Large intestine (tissue), 3 donors: ENCODE measurements at regions not wholly inside any gene's neighbourhood (a gene's known extent, or its start where the extent isn't known, plus 50 kb on each side); places are given as distances from the start of the nearest gene placed in this dataset.
"Not testable (repeated sequence)": the region's sequence is repeated elsewhere in the genome, so short reads cannot be mapped to it uniquely, and the experiment has no call there.

Experiments
- DNase-seq, 2 donors: peaks; one replicate each; pipeline versions ENCODE4 v3.0.0 to v3.0.0-alpha.2; 2013
- H3K27ac ChIP-seq: one replicate; pipeline ENCODE4 v1.5.1; 2013; ENCODE audit warnings: low read length
- H3K27me3 ChIP-seq: 2 replicates; pipeline ENCODE4 v1.6.1; 2013; ENCODE audit warnings: low read length; ENCODE audit not compliant: control insufficient read depth, insufficient read depth
- H3K36me3 ChIP-seq: 2 replicates; pipeline ENCODE4 v1.6.1; 2013; ENCODE audit warnings: low read length; ENCODE audit not compliant: control insufficient read depth, insufficient read depth
- H3K4me1 ChIP-seq: one replicate; pipeline ENCODE4 v1.6.1; 2013; ENCODE audit warnings: low read length; ENCODE audit not compliant: control insufficient read depth, insufficient read depth
- H3K4me3 ChIP-seq: one replicate; pipeline ENCODE4 v1.5.1; 2013; ENCODE audit warnings: low read length
- H3K9me3 ChIP-seq: one replicate; pipeline ENCODE4 v1.6.1; 2013; ENCODE audit warnings: mild to moderate bottlenecking, low read depth, low read length, moderate library complexity; ENCODE audit not compliant: control insufficient read depth
- WGBS: methylation state at CpG from one replicate; pipeline ENCODE4 v1.1.5; 2013; ENCODE audit warnings: low lambda C conversion rate; ENCODE audit not compliant: insufficient coverage; 5-methylcytosine and 5-hydroxymethylcytosine counted together

- H3K4me3 ChIP-seq = not testable (repeated sequence)
Measured at GRCh38 chr5:30428866-30429407, 764.5 kb upstream of the CDH6 start.

GRCh38 chr5:30414078-30414477 lies 779.4 kb upstream of the CDH6 start:
- Histone ChIP-seq H3K27ac (no peak overlapping the region), H3K36me3 (no peaks in the 10 kb centered on the region), H3K27me3 (no peaks in the 10 kb centered on the region), H3K4me1 (no peaks in the 10 kb centered on the region), H3K4me3 (no peak overlapping the region), H3K9me3 (no peaks in the 10 kb centered on the region)
- DNase-seq = no peak
- WGBS = 100% methylated on average over 1 of the region's 2 CpGs

More at GRCh38 chr5:30428866-30429407, 764.5 kb upstream of the CDH6 start:
- not testable (repeated sequence) for H3K27ac ChIP-seq, H3K36me3 ChIP-seq, H3K27me3 ChIP-seq, H3K9me3 ChIP-seq, DNase-seq, H3K4me1 ChIP-seq
- WGBS = no CpG with 5 or more reads among the region's 20 CpGs

GRCh38 chr5:30413540-30413939 lies 779.9 kb upstream of the CDH6 start:
- Histone ChIP-seq H3K27me3 (no peaks in the 10 kb centered on the region), H3K4me3 (no peak overlapping the region), H3K4me1 (no peaks in the 10 kb centered on the region), H3K27ac (no peak overlapping the region), H3K36me3 (no peaks in the 10 kb centered on the region), H3K9me3 (no peaks in the 10 kb centered on the region)
- WGBS = 25% methylated on average over 2 of the region's 2 CpGs
- no peak for DNase-seq

GRCh38 chr5:30405821-30406220 lies 787.7 kb upstream of the CDH6 start:
- Histone ChIP-seq H3K4me3 (no peak overlapping the region), H3K4me1 (no peaks in the 10 kb centered on the region), H3K9me3 (no peaks in the 10 kb centered on the region), H3K36me3 (no peaks in the 10 kb centered on the region), H3K27me3 (no peaks in the 10 kb centered on the region), H3K27ac (no peak overlapping the region)
- WGBS = no CpG with 5 or more reads among the region's 2 CpGs
- no peak for DNase-seq

GRCh38 chr5:30401479-30402058 lies 791.9 kb upstream of the CDH6 start:
- Histone ChIP-seq H3K27ac (no peak overlapping the region), H3K4me1 (no peaks in the 10 kb centered on the region), H3K9me3 (no peaks in the 10 kb centered on the region), H3K36me3 (no peaks in the 10 kb centered on the region), H3K4me3 (no peak overlapping the region), H3K27me3 (no peaks in the 10 kb centered on the region)
- no CpG with 5 or more reads among the region's 3 CpGs for WGBS
- peak; percentile 5 to 12 for DNase-seq

- no peak for DNase-seq
- Histone ChIP-seq H3K9me3 (no peaks in the 10 kb centered on the region), H3K4me1 (no peaks in the 10 kb centered on the region), H3K27me3 (no peaks in the 10 kb centered on the region), H3K36me3 (no peaks in the 10 kb centered on the region), H3K4me3 (no peak overlapping the region), H3K27ac (no peak overlapping the region)
Measured at GRCh38 chr5:30398423-30398822, 795.1 kb upstream of the CDH6 start.

- Histone ChIP-seq H3K9me3 (no peaks in the 10 kb centered on the region), H3K27ac (no peak overlapping the region), H3K4me1 (no peaks in the 10 kb centered on the region), H3K27me3 (no peaks in the 10 kb centered on the region), H3K36me3 (no peaks in the 10 kb centered on the region), H3K4me3 (no peak overlapping the region)
- DNase-seq = no peak
- WGBS = no CpG with 5 or more reads among the region's 5 CpGs
Measured at GRCh38 chr5:30392897-30393296, 800.6 kb upstream of the CDH6 start.

- Histone ChIP-seq H3K27ac (no peak overlapping the region), H3K36me3 (no peaks in the 10 kb centered on the region), H3K4me1 (no peaks in the 10 kb centered on the region), H3K27me3 (no peaks in the 10 kb centered on the region), H3K9me3 (no peaks in the 10 kb centered on the region), H3K4me3 (no peak overlapping the region)
- no peak for DNase-seq
- 0% methylated on average over 1 of the region's 2 CpGs for WGBS
Measured at GRCh38 chr5:30390095-30390494, 803.4 kb upstream of the CDH6 start.

- Histone ChIP-seq H3K27ac (no peak overlapping the region), H3K9me3 (no peaks in the 10 kb centered on the region), H3K27me3 (no peaks in the 10 kb centered on the region), H3K36me3 (no peaks in the 10 kb centered on the region), H3K4me1 (no peaks in the 10 kb centered on the region), H3K4me3 (no peak overlapping the region)
- DNase-seq = no peak
- WGBS = no CpG with 5 or more reads among the region's 3 CpGs
Measured at GRCh38 chr5:30387974-30388632, 805.4 kb upstream of the CDH6 start.

- Histone ChIP-seq H3K27ac (no peak overlapping the region), H3K36me3 (no peaks in the 10 kb centered on the region), H3K4me1 (no peaks in the 10 kb centered on the region), H3K27me3 (no peaks in the 10 kb centered on the region), H3K4me3 (no peak overlapping the region), H3K9me3 (no peaks in the 10 kb centered on the region)
- DNase-seq = no peak
- WGBS = 83% methylated on average over 1 of the region's 2 CpGs
Measured at GRCh38 chr5:30385754-30386153, 807.7 kb upstream of the CDH6 start.

GRCh38 chr5:30384171-30384570 lies 809.3 kb upstream of the CDH6 start:
- Histone ChIP-seq H3K4me3 (no peak overlapping the region), H3K27me3 (no peaks in the 10 kb centered on the region), H3K9me3 (no peaks in the 10 kb centered on the region), H3K27ac (no peak overlapping the region), H3K36me3 (no peaks in the 10 kb centered on the region), H3K4me1 (no peaks in the 10 kb centered on the region)
- no peak for DNase-seq
- WGBS = 100% methylated on average over 1 of the region's 4 CpGs
